Endothelial cell of umbilical vein (primary cell): ENCODE measurements at regions not wholly inside any gene's neighbourhood (a gene's known extent, or its start where the extent isn't known, plus 50 kb on each side); places are given as distances from the start of the nearest gene placed in this dataset.

ENCODE experiments used
- BruUV-seq: library from RNA; stranded (reverse); fragments of 400-500 nt; replicated peaks from 2 replicates; lab custom pipeline; 2021; lab: Mats Ljungman, UMichigan
- CTCF ChIA-PET: fragments of 300-600, 350-600 bp; sonication (Branson Sonifier 250); formaldehyde crosslinking; loops from one replicate; lab custom pipeline; 2021; ENCODE audit warnings: antibody characterized with exemption, inconsistent platforms; lab: Charles Lee
- POLR2A ChIA-PET: fragments of 300-600, 350-600 bp; sonication (Branson Sonifier 250); formaldehyde crosslinking; loops from one replicate; lab custom pipeline; 2021; ENCODE audit warnings: antibody characterized with exemption, inconsistent platforms; lab: Charles Lee
- DNase-seq: peaks from one replicate; pipeline ENCODE4 v3.0.0-alpha.2; 2011; ENCODE audit warnings: low read depth, low spot score
- FAIRE-seq: peaks from 2 replicates; lab custom pipeline; 2011; peaks lifted over from hg19 to GRCh38; lab: Jason Lieb, UNC
- H2AFZ ChIP-seq: 2 replicates; pipeline ENCODE4 v1.6.0; 2012; ENCODE audit warnings: low read depth, low read length, control low read depth, inconsistent platforms
- H3K27ac ChIP-seq: 2 replicates; pipeline ENCODE4 v1.5.1; 2011; ENCODE audit warnings: low read depth, mild to moderate bottlenecking, control low read depth, low read length, moderate library complexity; ENCODE audit not compliant: insufficient read depth
- H3K27me3 ChIP-seq, 2 experiments: 2 replicates each; pipeline versions ENCODE4 v1.6.0 to v1.6.1; 2011; ENCODE audit warnings: low read length in 2 of 2, mixed read lengths in 1 of 2; ENCODE audit not compliant: control insufficient read depth in 2 of 2, insufficient read depth in 2 of 2
- H3K36me3 ChIP-seq, 2 experiments: 2 replicates in 1 of 2; 3 replicates in 1 of 2; pipeline ENCODE4 v1.5.1; 2011; ENCODE audit warnings: low read length in 2 of 2, mild to moderate bottlenecking in 1 of 2, moderate library complexity in 1 of 2; ENCODE audit not compliant: control insufficient read depth in 2 of 2, insufficient read depth in 2 of 2; ENCODE audit errors: extremely low read depth in 1 of 2
- H3K4me1 ChIP-seq: 3 replicates; pipeline ENCODE4 v1.5.1; 2011; ENCODE audit warnings: mild to moderate bottlenecking, low read length; ENCODE audit not compliant: control insufficient read depth, insufficient read depth; ENCODE audit errors: extremely low read depth
- H3K4me2 ChIP-seq: 2 replicates; pipeline ENCODE4 v1.6.1; 2011; ENCODE audit warnings: low read length, control low read depth, mixed read lengths; ENCODE audit not compliant: insufficient read depth
- H3K4me3 ChIP-seq, 3 experiments: fragments of 200-600 bp in 1 of 3; sonication (generic), shearing (Covaris generic) in 1 of 3; replicated peaks in 1 of 3; 2 replicates each; pipeline ENCODE4 v1.5.1; 2011 to 2016; ENCODE audit warnings: control low read depth in 3 of 3, low read length in 3 of 3, mild to moderate bottlenecking in 2 of 3, inconsistent platforms in 1 of 3, low read depth in 1 of 3, moderate library complexity in 1 of 3; ENCODE audit not compliant: insufficient read depth in 1 of 3
- H3K79me2 ChIP-seq: 2 replicates; pipeline ENCODE4 v1.6.0; 2012; ENCODE audit warnings: low read length, inconsistent platforms; ENCODE audit not compliant: control insufficient read depth, insufficient read depth
- H3K9ac ChIP-seq: replicated peaks from 2 replicates; pipeline ENCODE3; 2011; ENCODE audit warnings: low read length, control low read depth; ENCODE audit not compliant: insufficient read depth; ENCODE audit errors: extremely low read depth
- H3K9me1 ChIP-seq: replicated peaks from 3 replicates; pipeline ENCODE4 v1.6.0; 2011; ENCODE audit warnings: mild to moderate bottlenecking, low read length; ENCODE audit not compliant: control insufficient read depth, insufficient read depth; ENCODE audit errors: extremely low read depth
- H3K9me3 ChIP-seq: replicated peaks from 2 replicates; pipeline ENCODE4 v1.5.1; 2012; ENCODE audit warnings: low read length, inconsistent platforms; ENCODE audit not compliant: control insufficient read depth, insufficient read depth
- H4K20me1 ChIP-seq: replicated peaks from 2 replicates; pipeline ENCODE3; 2011; ENCODE audit warnings: mild to moderate bottlenecking, low read length; ENCODE audit not compliant: control insufficient read depth, insufficient read depth; ENCODE audit errors: extremely low read depth
- EZH2 ChIP-seq: IDR thresholded peaks from 2 replicates; pipeline ENCODE4 v1.6.1; 2012; ENCODE audit warnings: borderline replicate concordance, low read depth, mild to moderate bottlenecking, moderate library complexity, low read length, inconsistent platforms; ENCODE audit not compliant: severe bottlenecking
- POLR2A ChIP-seq: IDR thresholded peaks from 2 replicates; pipeline ENCODE4 v1.6.1; 2012; ENCODE audit warnings: low read depth, mild to moderate bottlenecking, control low read depth, low read length
- POLR2AphosphoS5 ChIP-seq: IDR thresholded peaks from 2 replicates; pipeline ENCODE4 v1.6.1; 2012; ENCODE audit warnings: low read depth, mild to moderate bottlenecking, control low read depth, low read length, moderate library complexity; ENCODE audit not compliant: insufficient read depth
- dilution Hi-C: fragments of 300-500 bp; cut with MboI; formaldehyde crosslinking; loops from one replicate; pipeline ENCODE4 v1.15.0; 2019; ENCODE audit warnings: low sequenced_read_pairs; ENCODE audit not compliant: extremely low pct_ligation_motif_present
- intact Hi-C: fragments of 100-400 bp; cut with micrococcal nuclease; formaldehyde crosslinking; loops from one replicate; pipeline ENCODE4 v1.10.0; 2022
- TF ChIP-seq, protein P1 (sequence below), 2 donors: IDR thresholded peaks; 1 replicate in 1 of 2; 2 replicates in 1 of 2; pipeline ENCODE4 v1.5.1; 2011; ENCODE audit warnings: low read length in 2 of 2, mild to moderate bottlenecking in 2 of 2, moderate library complexity in 2 of 2, control low read depth in 1 of 2, inconsistent platforms in 1 of 2, low read depth in 1 of 2; ENCODE audit not compliant: insufficient read depth in 1 of 2; ENCODE audit errors: extremely low read depth in 1 of 2

GRCh38 chr2:109689973-109690372 is 75.8 kb downstream of the SOWAHC start:
- no peak overlapping the region for H2AFZ ChIP-seq
- no peak overlapping the region for H3K4me2 ChIP-seq
- ChIA-PET POLR2A (no interaction called here), CTCF (no interaction called here)
- no peak overlapping the region for H3K9ac ChIP-seq
- FAIRE-seq (no peak), DNase-seq (no peak)
- dilution Hi-C loops (no loop called here), intact Hi-C loops (no loop called here)
- no peaks in the 10 kb centered on the region for H3K9me3 ChIP-seq
- H3K4me3 ChIP-seq = no peak overlapping the region
- no peak overlapping the region for H3K27ac ChIP-seq
- no peaks in the 10 kb centered on the region for H4K20me1 ChIP-seq
- H3K36me3 ChIP-seq = no peaks in the 10 kb centered on the region
- H3K79me2 ChIP-seq = no peaks in the 10 kb centered on the region
- no peak for TF ChIP-seq POLR2AphosphoS5
- BruUV-seq = no TSS peak
- no peaks in the 10 kb centered on the region for H3K9me1 ChIP-seq
- H3K4me1 ChIP-seq = no peaks in the 10 kb centered on the region
- H3K27me3 ChIP-seq = peaks cover 2 to 4% of the 10 kb centered on the region in 2 experiments

GRCh38 chr2:109690457-109690821 is 76.3 kb downstream of the SOWAHC start:
- H3K27ac ChIP-seq = no peak overlapping the region
- H3K9me1 ChIP-seq = no peaks in the 10 kb centered on the region
- peaks cover 5 to 9% of the 10 kb centered on the region in 2 experiments for H3K27me3 ChIP-seq
- FAIRE-seq (no peak), DNase-seq (no peak)
- no TSS peak for BruUV-seq
- no peaks in the 10 kb centered on the region for H3K36me3 ChIP-seq
- no peak overlapping the region for H2AFZ ChIP-seq
- ChIA-PET CTCF (no interaction called here), POLR2A (no interaction called here)
- H3K4me1 ChIP-seq = no peaks in the 10 kb centered on the region
- dilution Hi-C loops (no loop called here), intact Hi-C loops (no loop called here)
- H3K4me3 ChIP-seq = no peak overlapping the region
- no peak overlapping the region for H3K9ac ChIP-seq
- H4K20me1 ChIP-seq = no peaks in the 10 kb centered on the region
- H3K4me2 ChIP-seq = no peak overlapping the region
- H3K79me2 ChIP-seq = no peaks in the 10 kb centered on the region
- TF ChIP-seq EZH2 = no peak
- no peak for TF ChIP-seq POLR2A
- TF ChIP-seq, protein P1, sequence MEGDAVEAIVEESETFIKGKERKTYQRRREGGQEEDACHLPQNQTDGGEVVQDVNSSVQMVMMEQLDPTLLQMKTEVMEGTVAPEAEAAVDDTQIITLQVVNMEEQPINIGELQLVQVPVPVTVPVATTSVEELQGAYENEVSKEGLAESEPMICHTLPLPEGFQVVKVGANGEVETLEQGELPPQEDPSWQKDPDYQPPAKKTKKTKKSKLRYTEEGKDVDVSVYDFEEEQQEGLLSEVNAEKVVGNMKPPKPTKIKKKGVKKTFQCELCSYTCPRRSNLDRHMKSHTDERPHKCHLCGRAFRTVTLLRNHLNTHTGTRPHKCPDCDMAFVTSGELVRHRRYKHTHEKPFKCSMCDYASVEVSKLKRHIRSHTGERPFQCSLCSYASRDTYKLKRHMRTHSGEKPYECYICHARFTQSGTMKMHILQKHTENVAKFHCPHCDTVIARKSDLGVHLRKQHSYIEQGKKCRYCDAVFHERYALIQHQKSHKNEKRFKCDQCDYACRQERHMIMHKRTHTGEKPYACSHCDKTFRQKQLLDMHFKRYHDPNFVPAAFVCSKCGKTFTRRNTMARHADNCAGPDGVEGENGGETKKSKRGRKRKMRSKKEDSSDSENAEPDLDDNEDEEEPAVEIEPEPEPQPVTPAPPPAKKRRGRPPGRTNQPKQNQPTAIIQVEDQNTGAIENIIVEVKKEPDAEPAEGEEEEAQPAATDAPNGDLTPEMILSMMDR (IDR thresholded peaks at IDR 0.05; ENCODE audit: extremely low read depth in 1 of 2, insufficient read depth in 1 of 2, low read depth in 1 of 2, low read length in 2 of 2) = no peak
- no peaks in the 10 kb centered on the region for H3K9me3 ChIP-seq
